PFSK-1 (cell line): ENCODE measurements at regions not wholly inside any gene's neighbourhood (a gene's known extent, or its start where the extent isn't known, plus 50 kb on each side); places are given as distances from the start of the nearest gene placed in this dataset.

Experiments
- POLR2AphosphoS5 ChIP-seq: IDR thresholded peaks from 2 replicates; pipeline ENCODE4 v1.6.1; 2012; ENCODE audit warnings: low read depth, mild to moderate bottlenecking, control low read depth, low read length, moderate library complexity
- REST ChIP-seq, 2 experiments: IDR thresholded peaks; 2 replicates each; pipeline versions ENCODE4 v1.6.1 to v1.8.0; 2011 to 2012; ENCODE audit warnings: low read depth in 2 of 2, low read length in 2 of 2, control low read depth in 1 of 2, inconsistent platforms in 1 of 2, mild to moderate bottlenecking in 1 of 2, moderate library complexity in 1 of 2; ENCODE audit not compliant: insufficient read depth in 1 of 2
- TAF1 ChIP-seq: IDR thresholded peaks from 2 replicates; pipeline ENCODE4 v1.6.1; 2012; ENCODE audit warnings: low read length, control low read depth, borderline replicate concordance; ENCODE audit not compliant: insufficient read depth

GRCh38 chr3:10757021-10757820 lies 58.8 kb upstream of the SLC6A11 start:
- no peak for TF ChIP-seq POLR2AphosphoS5
- TF ChIP-seq TAF1, result no peak
- TF ChIP-seq REST (IDR thresholded peaks at IDR 0.05; ENCODE audit: insufficient read depth in 1 of 2, low read depth in 2 of 2, low read length in 2 of 2), result no peak
